HG03060 (cell line): ENCODE measurements at regions not wholly inside any gene's neighbourhood (a gene's known extent, or its start where the extent isn't known, plus 50 kb on each side); places are given as distances from the start of the nearest gene placed in this dataset.
"Not testable (repeated sequence)": the region's sequence is repeated elsewhere in the genome, so short reads cannot be mapped to it uniquely, and the experiment has no call there.

Source experiments
- ATAC-seq: cut with Tn5 transposase; IDR thresholded peaks from one replicate; pipeline ENCODE4 v1.9.1; 2021; ENCODE audit warnings: low read depth, moderate number of reproducible peaks; ENCODE audit not compliant: unreplicated experiment

DNA sequence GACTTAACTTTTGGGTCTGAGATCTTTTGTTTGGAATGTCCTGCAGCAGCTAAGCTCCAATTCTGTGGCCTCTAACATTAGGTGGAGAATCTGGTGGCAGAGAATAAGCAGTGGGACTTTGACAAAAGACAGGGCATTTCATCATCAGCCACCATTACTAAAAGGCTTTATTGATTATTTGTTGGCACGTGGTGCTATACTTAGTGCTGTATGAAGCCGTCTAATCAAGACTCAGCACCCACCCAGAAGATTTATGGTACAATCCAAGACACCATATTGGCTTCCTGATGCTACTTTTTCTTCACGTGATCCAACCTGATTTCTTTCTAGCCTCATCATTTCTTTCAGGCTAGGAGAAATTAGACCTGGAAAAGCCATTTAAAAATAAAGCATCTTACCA is 80.7 kb upstream of the GRAMD1B start:
- ATAC-seq, result no peak

DNA sequence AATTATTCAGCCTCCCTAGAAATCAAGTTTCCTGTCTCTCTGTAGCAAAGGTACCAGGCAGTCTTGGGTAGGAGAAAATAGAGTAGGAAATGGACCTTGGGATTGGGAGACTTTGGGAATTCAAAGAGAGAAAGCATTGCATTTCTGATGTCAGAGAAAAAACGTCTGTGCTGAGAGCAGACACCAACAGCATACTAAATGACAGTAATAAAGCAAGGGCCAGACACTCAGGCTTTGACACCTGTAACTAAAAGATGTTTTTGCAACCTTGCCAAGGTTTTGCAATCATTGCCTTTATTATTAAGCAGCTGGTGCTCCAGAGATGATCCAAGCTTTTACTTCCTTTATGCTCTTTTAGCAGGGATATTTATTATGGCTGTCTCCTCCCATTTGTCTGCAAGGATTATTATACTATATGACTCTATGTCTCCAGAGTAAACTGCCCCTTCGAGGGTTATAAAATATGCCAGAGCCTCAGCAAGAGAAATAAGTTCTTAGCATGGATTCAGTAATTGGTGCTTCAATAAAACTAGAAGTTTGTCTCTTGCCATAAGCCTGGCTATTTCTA is 85.2 kb upstream of the GRAMD1B start:
- ATAC-seq, result no peak

DNA sequence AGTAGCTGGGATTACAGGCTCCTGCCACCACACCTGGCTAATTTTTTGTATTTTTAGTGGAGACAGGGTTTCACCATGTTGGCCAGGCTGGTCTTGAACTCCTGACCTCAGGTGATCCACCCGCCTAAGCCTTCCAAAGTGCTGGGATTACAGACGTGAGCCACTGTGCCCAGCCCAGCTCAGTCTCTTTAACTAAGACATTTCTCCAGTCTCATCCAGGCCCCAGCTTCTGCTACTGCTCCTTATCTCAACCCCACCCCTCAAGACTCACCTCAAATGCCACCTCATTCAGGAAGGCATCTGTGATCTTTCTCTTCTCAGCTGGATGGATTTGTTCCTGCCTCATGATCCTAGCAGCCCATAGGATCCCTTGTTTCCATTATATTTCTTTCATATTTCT is 85.9 kb upstream of the GRAMD1B start:
- not testable (repeated sequence) for ATAC-seq

DNA sequence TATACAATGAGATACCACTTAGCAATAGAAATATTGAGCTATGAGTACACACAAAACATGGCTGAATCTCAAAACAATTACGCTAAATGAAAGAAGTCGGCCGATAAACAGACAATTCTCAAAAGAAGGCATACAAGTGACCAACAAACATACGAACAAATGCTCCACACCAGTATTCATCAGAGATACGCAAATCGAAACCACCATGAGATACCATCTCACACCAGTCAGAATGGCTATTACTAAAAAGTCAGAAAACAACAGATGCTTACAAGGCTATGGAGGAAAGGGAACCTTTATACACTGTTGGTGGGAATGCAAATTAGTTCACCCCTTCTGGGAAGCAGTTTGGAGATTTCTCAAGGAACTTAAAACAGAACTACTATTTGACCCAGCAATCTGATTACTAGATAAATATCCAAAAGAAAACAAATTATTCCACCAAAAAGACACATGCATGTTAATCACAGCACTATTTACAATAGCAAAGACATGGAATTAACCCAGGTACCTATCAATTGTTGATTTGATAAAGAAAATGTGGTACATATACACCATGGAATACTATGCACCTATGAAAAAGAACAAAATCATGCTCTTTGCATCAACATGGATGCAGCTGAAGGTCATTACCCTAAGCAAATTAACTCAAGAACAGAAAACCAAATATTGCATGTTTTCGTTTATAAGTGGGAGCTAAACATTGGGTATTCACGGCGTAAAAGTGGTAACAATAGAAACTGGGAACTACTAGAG is 90.9 kb upstream of the GRAMD1B start:
- no peak for ATAC-seq

DNA sequence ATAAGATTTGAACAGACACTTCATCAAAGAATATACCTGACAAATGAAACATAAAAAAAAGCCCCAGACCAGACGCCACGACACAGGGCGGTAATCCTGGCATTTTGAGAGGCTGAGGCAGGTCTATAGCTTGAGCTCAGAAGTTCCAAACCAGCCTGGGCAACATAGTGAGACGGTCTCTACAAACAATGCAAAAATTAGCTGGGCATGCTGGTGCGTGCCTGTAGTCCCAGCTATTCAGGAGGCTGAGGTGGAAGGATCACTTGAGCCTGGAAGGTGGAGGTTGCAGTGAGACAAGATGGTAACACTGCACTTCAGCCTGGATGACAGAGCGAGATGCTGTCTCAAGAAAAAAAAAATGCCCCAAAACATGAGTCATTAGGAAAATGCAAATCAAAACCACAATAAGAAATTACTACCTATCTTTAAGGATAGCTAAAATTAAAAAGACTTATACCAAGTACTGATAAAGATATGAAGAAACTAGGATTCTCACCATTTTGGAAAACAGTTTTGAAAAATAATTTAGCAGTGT is 91.7 kb upstream of the GRAMD1B start:
- ATAC-seq, result no peak

DNA sequence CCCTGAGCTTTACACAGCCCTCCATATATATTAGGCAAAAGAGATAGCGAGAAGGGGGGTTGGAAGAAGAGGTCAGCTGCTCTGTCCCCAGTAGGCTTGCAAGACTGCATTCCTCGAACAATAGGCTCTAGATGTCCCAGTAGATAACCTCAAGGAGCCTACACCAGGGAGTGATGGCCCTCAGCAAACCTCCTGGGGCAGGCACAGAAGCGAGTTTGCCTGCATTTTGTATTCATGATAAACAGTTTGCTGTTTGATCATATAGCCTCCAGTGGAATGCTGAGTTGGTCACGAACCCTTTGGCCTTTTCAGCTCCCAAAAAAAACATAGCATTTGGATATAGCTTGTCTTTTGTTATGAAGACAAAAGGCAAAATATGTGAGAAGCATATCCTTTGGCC is 95.1 kb upstream of the GRAMD1B start:
- ATAC-seq, result no peak

DNA sequence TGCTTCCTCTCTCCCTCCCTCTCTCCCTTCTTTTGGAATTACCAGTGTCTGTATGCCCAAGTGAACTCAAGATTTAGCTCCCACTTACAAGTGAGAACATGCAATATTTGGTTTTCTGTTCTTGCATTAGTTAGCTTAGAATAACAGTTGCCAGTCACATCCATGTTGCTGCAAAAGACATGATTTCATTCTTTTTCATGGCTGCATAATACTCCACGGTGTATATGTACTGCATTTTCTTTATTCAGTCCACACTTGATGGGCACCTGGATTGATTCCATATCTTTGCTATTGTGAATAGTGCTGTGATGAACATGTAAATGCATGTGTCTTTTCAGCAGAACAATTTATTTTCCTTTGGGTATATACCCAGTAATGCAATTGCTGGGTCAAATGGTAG is 97.5 kb upstream of the GRAMD1B start:
- ATAC-seq, result not testable (repeated sequence)

DNA sequence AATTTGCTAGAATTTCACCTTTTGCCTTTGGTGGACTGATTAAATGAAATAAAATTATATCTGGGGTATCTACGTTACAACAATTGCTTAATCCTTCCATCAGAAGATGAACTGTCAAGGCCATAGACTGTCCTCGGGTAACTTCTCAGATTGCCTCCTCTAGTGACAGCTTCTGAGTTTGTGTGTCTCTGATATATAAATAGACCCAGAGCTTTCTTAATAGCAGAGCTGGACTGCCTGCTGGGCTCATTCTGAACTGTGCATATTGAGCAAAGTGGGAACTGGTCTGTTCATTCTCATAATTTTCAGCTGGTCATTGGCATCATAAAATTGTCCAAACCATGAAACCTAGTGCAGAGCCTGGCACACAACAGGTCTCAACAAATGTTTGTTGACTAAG is 99.1 kb upstream of the GRAMD1B start:
- no peak for ATAC-seq

DNA sequence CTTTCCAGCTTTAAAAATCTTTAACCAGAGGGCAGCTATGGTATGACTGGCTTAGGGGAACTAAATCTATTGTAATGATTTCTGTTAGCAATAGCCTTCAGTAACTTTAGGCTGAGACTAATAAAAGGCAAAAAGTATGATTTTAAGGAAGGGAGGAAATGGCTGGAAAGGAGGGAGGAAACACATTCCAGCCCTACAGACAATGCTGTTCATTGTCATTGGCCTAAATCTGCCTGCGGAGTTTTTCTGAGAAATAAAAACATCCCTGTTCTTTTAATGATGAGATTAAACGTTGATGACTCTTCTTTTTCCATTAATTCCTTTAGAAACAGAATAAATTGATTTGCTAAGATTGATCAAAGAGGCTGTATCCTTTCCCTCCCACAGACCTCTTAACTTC is 99.6 kb upstream of the GRAMD1B start:
- no peak for ATAC-seq

DNA sequence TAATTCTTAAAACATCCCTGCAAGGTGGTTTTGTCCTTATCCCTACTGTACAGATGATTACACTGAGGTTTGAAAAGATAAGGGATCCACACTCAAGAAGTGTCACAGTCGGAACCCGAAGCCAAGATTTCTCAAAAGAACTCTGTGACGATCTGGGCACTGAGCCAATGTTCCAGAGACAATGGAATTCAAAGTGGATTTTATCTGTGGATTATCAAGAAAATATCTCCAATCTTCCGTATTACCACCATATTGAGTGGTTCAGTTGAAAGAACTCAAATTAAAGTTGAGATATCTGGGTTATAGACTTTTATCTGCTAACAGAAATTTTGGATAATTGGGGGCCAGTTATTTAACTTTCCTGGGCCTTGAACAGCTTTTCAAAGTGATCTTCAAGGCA is 100.0 kb upstream of the GRAMD1B start:
- ATAC-seq, result no peak

DNA sequence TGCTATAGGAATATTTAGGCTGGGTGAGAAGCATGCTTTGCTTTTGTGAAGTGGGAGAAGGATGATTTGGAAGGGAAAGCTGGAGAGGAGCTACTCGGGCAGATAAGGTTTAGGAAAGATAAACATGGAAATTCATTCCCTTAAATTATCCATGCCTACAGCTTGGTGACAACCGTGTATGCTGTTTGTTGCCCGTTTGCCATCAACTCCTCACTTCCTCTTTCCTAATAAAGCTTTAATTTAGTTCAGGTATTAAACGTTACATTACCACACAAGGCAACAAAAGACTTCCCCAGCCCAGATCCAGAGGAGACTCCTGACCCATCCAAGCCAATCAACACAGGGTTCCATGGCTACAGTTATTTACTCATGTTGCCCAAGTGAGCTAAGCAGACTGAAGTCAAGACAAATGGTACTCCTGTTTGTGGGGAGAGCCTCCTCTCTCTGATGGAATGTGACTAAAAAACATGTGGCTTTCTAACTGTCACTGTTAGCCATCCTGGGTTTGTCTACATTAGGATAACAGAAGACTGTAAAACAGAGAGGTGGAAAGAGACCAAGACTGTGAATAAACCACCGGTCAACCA is 101.7 kb upstream of the GRAMD1B start:
- no peak for ATAC-seq

DNA sequence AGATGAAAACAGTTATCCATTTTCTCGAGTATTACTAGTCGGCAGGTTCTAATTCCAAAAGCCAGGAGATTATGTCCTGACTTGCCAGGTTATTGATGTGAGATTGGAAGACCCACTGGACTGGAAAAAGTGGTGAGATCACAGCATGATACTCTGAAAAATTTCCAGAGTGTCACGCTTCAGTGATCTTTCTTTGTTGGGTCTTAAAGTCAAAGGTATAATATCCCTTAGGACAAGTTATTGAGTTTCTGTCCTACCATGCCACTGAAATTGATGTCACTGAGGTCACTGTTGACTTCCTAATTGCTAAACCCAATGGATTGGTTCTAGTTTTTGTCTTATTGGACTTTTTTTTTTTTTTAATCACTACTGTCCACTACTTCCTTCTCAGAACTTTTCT is 104.5 kb upstream of the GRAMD1B start:
- no peak for ATAC-seq

DNA sequence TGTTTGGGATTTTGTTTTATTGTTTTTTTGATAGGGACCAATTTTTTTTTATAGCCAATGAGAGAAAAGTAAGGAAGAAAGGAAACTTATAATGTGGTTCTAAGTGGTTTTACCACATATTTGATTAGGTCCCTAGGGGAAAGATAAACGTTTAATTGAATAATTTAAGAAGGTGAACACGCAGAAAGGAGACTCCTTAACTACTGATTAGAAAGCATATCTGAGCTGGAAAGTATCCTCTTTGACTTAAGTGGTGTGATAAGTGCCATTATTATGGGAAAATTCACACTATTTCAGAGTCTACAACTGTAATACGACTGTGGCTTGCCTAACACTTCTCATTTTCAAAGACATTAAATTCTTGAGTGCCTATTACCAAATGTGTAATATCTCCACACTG is 106.5 kb upstream of the GRAMD1B start:
- ATAC-seq, result no peak

DNA sequence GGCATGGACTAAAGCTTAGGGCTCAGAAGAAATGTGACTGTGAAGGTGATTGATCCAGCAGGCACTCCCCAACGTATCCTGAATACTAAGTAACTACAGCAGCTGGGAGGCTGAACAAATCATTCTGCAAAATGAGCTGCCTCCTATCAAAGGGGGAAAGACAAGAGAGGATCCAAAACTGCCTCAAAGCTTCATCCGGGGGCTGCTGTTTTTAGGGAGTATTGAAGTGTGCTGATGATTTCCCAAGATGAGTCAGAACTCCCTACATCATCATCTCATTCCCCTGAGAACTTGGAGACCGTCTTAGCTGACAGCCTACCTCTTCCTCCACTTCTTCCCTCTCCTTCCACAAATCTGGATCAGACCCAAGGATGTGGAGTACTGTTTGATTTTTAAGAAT is 108.4 kb upstream of the GRAMD1B start:
- no peak for ATAC-seq

DNA sequence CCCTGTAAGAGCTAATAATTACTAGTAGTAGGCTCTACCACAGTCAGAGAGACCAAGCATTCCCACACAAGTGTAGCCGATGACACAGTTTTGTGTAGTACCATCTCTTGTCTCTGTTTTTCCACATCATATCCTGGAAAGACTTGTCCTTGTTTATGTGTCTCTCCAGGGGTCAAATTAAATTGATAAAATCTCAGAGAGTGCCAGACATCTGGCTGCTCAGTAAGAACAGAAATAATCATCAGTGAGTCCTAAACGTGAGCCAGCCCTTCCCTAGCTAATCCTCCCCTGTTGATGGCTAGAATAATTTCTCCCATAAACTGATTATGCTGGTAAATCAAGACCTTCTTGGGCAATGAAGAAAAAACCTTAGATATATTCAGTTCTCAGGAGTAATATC is 111.4 kb upstream of the GRAMD1B start:
- ATAC-seq, result no peak

DNA sequence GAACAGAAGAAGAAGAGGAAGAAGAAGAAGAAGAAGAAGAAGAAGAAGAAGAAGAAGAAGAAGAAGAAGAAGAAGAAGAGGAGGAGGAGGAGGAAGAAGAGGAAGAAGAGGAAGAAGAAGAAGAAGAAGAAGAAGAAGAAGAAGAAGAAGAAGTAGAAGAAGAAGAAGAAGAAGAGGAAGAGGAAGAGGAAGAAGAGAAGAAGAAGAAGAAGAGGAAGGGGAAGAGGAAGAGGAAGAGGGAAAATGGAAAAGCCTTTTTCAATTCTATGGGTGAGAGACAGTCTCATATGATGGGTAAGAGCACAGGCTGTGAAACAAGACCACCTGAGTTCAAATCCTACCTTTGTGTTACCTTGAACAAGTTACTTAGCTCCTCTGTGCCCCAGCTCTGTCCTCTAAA is 111.9 kb upstream of the GRAMD1B start:
- ATAC-seq, result not testable (repeated sequence)

DNA sequence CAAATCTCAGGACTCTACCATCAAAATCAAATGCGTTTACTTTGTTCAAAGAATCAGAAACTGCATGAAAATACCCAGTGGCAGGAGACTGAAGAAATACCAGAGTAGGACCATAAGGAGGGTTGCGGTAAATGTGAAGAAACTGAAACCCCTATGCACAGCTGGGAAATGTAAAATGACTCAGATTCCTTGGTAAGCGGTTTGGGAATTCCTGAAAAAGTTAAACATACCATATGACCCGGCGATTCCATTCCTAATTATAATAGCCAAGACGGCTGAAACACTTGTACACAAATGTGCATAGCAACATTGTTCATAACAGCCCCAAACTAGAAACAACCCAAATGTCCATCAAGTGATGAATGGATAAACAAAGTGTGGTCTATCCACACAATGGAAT is 114.1 kb upstream of the GRAMD1B start:
- no peak for ATAC-seq

DNA sequence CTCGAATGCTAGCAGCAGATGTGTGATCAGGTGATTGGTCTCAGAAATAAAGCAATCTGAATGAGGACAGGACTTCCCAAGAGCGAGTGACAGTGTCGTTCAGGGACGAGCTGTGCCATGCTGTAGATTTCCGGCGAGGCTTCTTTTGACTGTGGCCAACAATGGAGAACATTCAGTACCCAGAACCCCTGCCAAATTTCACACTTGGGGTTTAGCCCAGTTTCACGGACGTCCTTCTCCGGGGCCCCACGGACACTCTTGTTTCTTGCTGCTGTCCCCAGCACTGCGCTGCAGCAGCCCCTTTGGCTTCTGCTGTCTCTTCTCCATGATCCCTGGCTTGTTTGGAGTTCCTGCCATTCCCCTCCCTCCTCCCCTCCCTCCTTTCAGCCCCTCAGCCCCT is 115.1 kb upstream of the GRAMD1B start:
- no peak for ATAC-seq

DNA sequence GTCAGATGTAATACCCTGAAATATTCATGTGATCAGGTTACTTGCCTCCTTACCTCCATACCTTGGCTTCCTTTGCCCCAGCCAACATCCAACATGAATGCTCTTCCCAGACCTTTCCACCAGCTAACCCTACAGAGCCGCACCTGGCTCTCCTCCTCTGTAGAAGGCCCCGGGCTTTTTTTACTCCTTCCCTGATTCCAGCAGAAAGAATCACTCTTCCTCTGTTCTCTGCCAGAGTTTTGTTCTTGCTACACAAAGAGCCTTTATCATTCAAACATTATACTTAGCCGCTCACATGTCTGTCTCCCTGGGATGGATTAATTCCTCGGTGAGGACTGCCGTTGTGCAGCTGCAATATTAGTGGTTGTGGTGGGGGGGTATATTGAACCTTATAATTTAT is 116.8 kb upstream of the GRAMD1B start:
- no peak for ATAC-seq

DNA sequence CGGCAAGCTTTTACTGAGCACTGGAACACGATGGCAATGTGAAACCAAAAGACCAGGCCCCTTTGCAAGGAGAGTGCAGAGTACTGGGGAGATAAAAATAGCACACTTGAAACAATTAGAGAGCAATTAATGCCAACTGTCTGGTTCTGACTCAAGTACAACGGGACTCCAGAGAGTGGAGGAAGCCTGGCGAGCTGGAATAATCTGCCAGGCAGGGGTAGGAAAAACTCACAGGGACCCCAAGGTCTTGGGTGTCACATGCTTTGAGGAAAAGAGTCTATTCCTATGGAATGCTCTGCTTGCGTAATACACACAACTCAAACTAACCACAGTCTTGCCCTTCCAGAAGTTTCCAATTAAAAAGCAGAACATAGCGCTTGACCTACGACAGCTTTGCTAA is 113.0 kb upstream of the CLMP start:
- ATAC-seq, result no peak

DNA sequence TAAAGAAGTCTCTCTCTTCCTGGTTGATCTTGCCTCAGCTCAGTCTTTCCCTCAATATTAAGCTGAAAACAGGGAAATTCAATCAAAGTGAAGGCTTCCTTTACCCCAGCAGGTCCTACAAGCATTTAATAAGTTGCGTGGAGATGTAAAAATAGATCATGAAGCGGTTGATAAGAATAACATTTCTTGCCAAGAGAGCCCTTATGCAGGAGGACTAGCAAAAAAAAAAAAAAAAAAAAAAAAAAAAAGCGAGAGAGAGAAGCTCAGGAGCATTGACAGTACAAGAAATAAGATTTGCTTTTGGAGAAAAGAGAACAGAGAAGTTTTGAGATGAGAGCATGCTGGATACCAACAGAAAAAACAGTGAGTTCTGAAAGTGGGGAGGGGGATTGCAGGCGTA is 112.2 kb upstream of the CLMP start:
- ATAC-seq, result no peak

DNA sequence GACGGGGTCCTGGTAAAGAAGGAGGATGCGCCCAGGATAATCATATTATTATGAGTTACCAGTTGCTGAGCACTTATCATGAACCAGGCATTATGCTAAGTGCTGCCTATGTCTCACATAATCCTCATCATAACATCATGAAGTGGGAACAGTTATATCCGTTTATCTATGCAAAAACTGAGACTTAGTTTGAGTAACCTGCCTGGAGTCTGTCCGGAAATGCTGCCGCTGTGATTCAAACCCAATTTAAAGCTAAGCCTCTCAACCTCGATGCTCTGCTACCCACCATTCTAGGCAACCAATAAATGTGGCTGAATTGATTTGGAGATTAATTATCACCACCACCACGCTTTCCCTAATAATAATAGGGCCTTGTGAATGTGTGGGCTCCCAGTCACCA is 111.5 kb upstream of the CLMP start:
- ATAC-seq, result no peak
